ENCODE measurements at regions not wholly inside any gene's neighbourhood (a gene's known extent, or its start where the extent isn't known, plus 50 kb on each side); places are given as distances from the start of the nearest gene placed in this dataset.
"Not testable (repeated sequence)": the region's sequence is repeated elsewhere in the genome, so short reads cannot be mapped to it uniquely, and the experiment has no call there.

GRCh38 chr5:96493219-96493790 is 60.3 kb upstream of the PCSK1 start:
- no peaks in the 10 kb centered on the region; a peak in 1 of 4 replicates for H3K4me1 ChIP-seq (ENCODE audit: control insufficient read depth in 1 of 2, insufficient read depth in 2 of 2, low read depth in 1 of 2, low read length in 1 of 2)
- TF ChIP-seq, protein P1, sequence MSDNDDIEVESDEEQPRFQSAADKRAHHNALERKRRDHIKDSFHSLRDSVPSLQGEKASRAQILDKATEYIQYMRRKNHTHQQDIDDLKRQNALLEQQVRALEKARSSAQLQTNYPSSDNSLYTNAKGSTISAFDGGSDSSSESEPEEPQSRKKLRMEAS (IDR thresholded peaks at IDR 0.05; ENCODE audit: low read depth) = no peak
- TF ChIP-seq, protein P2, sequence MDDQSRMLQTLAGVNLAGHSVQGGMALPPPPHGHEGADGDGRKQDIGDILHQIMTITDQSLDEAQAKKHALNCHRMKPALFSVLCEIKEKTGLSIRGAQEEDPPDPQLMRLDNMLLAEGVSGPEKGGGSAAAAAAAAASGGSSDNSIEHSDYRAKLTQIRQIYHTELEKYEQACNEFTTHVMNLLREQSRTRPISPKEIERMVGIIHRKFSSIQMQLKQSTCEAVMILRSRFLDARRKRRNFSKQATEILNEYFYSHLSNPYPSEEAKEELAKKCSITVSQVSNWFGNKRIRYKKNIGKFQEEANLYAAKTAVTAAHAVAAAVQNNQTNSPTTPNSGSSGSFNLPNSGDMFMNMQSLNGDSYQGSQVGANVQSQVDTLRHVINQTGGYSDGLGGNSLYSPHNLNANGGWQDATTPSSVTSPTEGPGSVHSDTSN (IDR thresholded peaks at IDR 0.05) = no peak
- TF ChIP-seq FOXJ3 (CRISPR knock-in tag; IDR thresholded peaks at IDR 0.05) = no peak
- no peak for TF ChIP-seq SIN3A (IDR thresholded peaks at IDR 0.05; ENCODE audit: borderline replicate concordance, low read depth, low read length)
- no peak for TF ChIP-seq CHD2 (IDR thresholded peaks at IDR 0.05; ENCODE audit: low read length, partially characterized antibody)
- no peak for TF ChIP-seq RXRA (IDR thresholded peaks at IDR 0.05; ENCODE audit: borderline replicate concordance, low read depth)
- TF ChIP-seq NRF1 (IDR thresholded peaks at IDR 0.05; ENCODE audit: low read depth, low read length) = no peak
- TF ChIP-seq, protein P3, sequence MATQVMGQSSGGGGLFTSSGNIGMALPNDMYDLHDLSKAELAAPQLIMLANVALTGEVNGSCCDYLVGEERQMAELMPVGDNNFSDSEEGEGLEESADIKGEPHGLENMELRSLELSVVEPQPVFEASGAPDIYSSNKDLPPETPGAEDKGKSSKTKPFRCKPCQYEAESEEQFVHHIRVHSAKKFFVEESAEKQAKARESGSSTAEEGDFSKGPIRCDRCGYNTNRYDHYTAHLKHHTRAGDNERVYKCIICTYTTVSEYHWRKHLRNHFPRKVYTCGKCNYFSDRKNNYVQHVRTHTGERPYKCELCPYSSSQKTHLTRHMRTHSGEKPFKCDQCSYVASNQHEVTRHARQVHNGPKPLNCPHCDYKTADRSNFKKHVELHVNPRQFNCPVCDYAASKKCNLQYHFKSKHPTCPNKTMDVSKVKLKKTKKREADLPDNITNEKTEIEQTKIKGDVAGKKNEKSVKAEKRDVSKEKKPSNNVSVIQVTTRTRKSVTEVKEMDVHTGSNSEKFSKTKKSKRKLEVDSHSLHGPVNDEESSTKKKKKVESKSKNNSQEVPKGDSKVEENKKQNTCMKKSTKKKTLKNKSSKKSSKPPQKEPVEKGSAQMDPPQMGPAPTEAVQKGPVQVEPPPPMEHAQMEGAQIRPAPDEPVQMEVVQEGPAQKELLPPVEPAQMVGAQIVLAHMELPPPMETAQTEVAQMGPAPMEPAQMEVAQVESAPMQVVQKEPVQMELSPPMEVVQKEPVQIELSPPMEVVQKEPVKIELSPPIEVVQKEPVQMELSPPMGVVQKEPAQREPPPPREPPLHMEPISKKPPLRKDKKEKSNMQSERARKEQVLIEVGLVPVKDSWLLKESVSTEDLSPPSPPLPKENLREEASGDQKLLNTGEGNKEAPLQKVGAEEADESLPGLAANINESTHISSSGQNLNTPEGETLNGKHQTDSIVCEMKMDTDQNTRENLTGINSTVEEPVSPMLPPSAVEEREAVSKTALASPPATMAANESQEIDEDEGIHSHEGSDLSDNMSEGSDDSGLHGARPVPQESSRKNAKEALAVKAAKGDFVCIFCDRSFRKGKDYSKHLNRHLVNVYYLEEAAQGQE (IDR thresholded peaks at IDR 0.05; ENCODE audit: low read depth, low read length) = no peak
- TF ChIP-seq POLR2AphosphoS5 (IDR thresholded peaks at IDR 0.05; ENCODE audit: low read depth, low read length) = no peak
- TF ChIP-seq ELF1 (IDR thresholded peaks at IDR 0.05) = no peak
- CTCF ChIA-PET = interaction anchor here (1.0 kb wide), 1 partner anchor 17 kb away, joined by 3 read pairs; no protein-coding TSS in a partner anchor
- H3K9ac ChIP-seq = no peak overlapping the region
- no peaks in the 10 kb centered on the region for H4K20me1 ChIP-seq (ENCODE audit: insufficient read depth)
- no peaks in the 10 kb centered on the region for H3K9me2 ChIP-seq
- H3K36me3 ChIP-seq (replicated peaks in 1 of 2; ENCODE audit: control insufficient read depth in 1 of 2, insufficient read depth in 2 of 2, low read length in 1 of 2) = no peaks in the 10 kb centered on the region
- no peak overlapping the region for H2AFZ ChIP-seq (ENCODE audit: low read depth)
- H3K27me3 ChIP-seq (ENCODE audit: insufficient read depth) = no peaks in the 10 kb centered on the region
- no peak overlapping the region for H3K4me3 ChIP-seq (ENCODE audit: low read depth in 2 of 2, low read length in 1 of 2)
- no peak overlapping the region for H3K4me2 ChIP-seq
- no peaks in the 10 kb centered on the region for H3K9me3 ChIP-seq
- POLR2A ChIA-PET = no interaction called here
- H3K79me2 ChIP-seq (ENCODE audit: insufficient read depth) = no peaks in the 10 kb centered on the region
- WGBS (ENCODE audit: low lambda C conversion rate) = 83% methylated on average over 3 of the region's 3 CpGs
- no peak overlapping the region for H3K27ac ChIP-seq (ENCODE audit: low read depth in 2 of 2, low read length in 1 of 2)
- DNase-seq = no peak
- no peaks in the 10 kb centered on the region for H3F3A ChIP-seq (replicated peaks; ENCODE audit: insufficient read depth)

DNA sequence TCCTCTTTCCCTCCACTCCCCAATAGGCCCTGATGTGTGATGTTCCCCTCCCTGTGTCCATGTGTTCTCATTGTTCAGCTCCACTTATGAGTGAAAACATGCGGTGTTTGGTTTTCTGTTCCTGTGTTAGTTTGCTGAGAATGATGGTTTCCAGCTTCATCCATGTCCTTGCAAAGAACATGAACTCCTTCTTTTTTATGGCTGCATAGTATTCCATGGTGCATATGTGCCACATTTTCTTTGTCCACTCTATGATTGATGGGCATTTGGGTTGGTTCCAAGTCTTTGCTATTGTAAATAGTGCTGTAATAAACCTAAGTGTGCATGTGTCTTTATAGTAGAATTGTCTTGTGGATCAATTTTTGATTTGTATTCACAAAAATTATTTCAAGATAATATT is 62.4 kb upstream of the PCSK1 start:
- H3F3A ChIP-seq (replicated peaks; ENCODE audit: insufficient read depth); H3K9me2 ChIP-seq; H2AFZ ChIP-seq (ENCODE audit: low read depth); H3K4me2 ChIP-seq; H3K36me3 ChIP-seq (replicated peaks in 1 of 2; ENCODE audit: control insufficient read depth in 1 of 2, insufficient read depth in 2 of 2, low read length in 1 of 2); H3K9ac ChIP-seq; H3K4me3 ChIP-seq (ENCODE audit: low read depth in 2 of 2, low read length in 1 of 2); H3K9me3 ChIP-seq; POLR2A ChIA-PET; CTCF ChIA-PET; DNase-seq; H4K20me1 ChIP-seq (ENCODE audit: insufficient read depth); H3K4me1 ChIP-seq (ENCODE audit: control insufficient read depth in 1 of 2, insufficient read depth in 2 of 2, low read depth in 1 of 2, low read length in 1 of 2); H3K27me3 ChIP-seq (ENCODE audit: insufficient read depth); H3K27ac ChIP-seq (ENCODE audit: low read depth in 2 of 2, low read length in 1 of 2); H3K79me2 ChIP-seq (ENCODE audit: insufficient read depth): not testable (repeated sequence)
- WGBS (ENCODE audit: low lambda C conversion rate) = 63% methylated on average over 1 of the region's 1 CpG

GRCh38 chr5:96497027-96497426 is 64.0 kb upstream of the PCSK1 start:
- CTCF ChIA-PET; H3K4me2 ChIP-seq; H3K36me3 ChIP-seq (replicated peaks in 1 of 2; ENCODE audit: control insufficient read depth in 1 of 2, insufficient read depth in 2 of 2, low read length in 1 of 2); H3K27me3 ChIP-seq (ENCODE audit: insufficient read depth); POLR2A ChIA-PET; H3F3A ChIP-seq (replicated peaks; ENCODE audit: insufficient read depth); H3K79me2 ChIP-seq (ENCODE audit: insufficient read depth); H3K9ac ChIP-seq; H4K20me1 ChIP-seq (ENCODE audit: insufficient read depth); H3K27ac ChIP-seq (ENCODE audit: low read depth in 2 of 2, low read length in 1 of 2); H3K9me3 ChIP-seq; H2AFZ ChIP-seq (ENCODE audit: low read depth); H3K9me2 ChIP-seq; H3K4me3 ChIP-seq (ENCODE audit: low read depth in 2 of 2, low read length in 1 of 2); DNase-seq; H3K4me1 ChIP-seq (ENCODE audit: control insufficient read depth in 1 of 2, insufficient read depth in 2 of 2, low read depth in 1 of 2, low read length in 1 of 2): not testable (repeated sequence)
- 88% methylated on average over 1 of the region's 1 CpG for WGBS (ENCODE audit: low lambda C conversion rate)
